GM18858 (cell line): ENCODE measurements at regions not wholly inside any gene's neighbourhood (a gene's known extent, or its start where the extent isn't known, plus 50 kb on each side); places are given as distances from the start of the nearest gene placed in this dataset.

Experiments used
- ATAC-seq: cut with Tn5 transposase; IDR thresholded peaks from one replicate; pipeline ENCODE4 v1.9.1; 2021; ENCODE audit not compliant: unreplicated experiment

- no peak for ATAC-seq
Observed at GRCh38 chrX:149992918-149993317, 54.6 kb upstream of the EOLA2 start.

DNA sequence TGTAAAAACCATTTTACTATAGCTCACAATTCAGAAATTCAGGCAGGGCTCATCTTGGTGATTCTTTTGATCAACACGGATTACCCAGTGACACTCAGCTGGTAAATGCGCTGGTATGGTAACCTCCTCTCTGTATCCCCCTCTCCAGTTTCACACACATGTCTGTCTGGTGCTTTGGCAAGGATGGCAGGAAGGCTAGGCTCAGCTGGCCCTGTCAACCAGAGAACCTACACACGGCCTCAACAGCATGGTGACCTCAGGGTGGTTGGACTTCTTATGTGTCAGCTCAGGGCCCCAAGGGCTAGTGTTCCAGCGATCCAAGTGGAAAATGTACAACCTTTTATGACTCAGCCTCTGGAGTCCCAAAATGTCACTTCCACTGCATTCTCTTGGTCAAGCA lies 55.7 kb upstream of the EOLA2 start:
- ATAC-seq = no peak

DNA sequence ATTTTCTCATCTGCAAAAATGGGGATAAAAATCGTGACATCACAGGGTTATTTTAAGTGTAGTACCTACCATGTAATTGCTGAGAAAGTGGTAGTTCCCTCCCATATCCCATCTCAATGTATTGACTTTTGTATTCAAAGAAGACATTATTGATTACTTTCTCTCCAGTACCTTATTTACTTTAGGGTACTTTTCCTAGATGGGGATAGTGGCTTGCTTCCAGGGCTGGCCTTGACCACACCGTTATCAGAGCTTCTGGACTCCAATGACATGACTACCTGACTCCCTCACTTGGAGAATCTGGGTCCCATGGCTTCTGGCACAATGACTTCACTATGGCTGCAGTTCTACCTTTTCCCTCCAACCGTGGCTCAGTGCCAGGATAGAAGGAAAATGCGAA lies 58.2 kb upstream of the EOLA2 start:
- ATAC-seq = no peak

DNA sequence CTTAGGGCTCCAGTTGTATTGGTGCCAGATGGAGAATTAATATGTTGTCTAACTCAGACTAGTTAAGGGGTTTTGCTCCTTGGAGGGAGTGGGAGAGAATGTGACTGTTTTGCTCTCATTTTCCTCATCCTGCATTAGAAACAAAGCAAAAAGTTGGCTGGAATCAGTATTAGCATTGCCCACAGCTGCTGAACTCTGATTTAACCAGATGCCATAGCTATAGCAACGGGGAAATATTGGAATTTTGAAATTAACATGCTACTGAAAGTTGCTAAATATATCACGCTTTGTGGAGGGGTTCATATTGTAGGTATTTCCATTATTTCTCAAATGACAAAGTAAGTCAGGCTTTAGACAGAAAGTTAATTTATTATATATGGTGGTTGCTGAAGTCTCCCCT lies 66.7 kb upstream of the EOLA2 start:
- no peak for ATAC-seq

- ATAC-seq = no peak
Observed at GRCh38 chrX:150007356-150007755, 69.1 kb upstream of the EOLA2 start.

- no peak for ATAC-seq
Observed at GRCh38 chrX:150012647-150013381, 74.5 kb upstream of the EOLA2 start.

- no peak for ATAC-seq
Observed at GRCh38 chrX:150014525-150014924, 76.2 kb upstream of the EOLA2 start.

DNA sequence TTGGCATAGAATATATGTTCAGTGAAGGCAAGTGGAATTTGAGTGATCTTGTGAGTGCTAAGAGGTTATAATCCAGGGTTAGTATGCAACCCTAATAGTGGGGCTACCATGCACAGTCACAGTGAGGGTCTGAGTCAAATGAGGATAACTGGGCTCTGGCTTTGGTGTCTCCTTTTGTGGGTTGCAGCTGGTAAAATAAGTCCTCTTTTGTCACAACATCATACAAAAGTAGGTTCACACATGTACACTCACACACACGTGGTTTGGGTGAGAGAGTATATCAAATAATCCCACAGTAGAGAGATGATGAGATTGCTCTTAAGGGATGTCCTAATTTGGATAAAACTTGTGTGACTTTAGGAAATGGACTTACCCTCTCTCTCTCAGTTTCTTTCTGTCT lies 79.6 kb upstream of the EOLA2 start:
- ATAC-seq = no peak

DNA sequence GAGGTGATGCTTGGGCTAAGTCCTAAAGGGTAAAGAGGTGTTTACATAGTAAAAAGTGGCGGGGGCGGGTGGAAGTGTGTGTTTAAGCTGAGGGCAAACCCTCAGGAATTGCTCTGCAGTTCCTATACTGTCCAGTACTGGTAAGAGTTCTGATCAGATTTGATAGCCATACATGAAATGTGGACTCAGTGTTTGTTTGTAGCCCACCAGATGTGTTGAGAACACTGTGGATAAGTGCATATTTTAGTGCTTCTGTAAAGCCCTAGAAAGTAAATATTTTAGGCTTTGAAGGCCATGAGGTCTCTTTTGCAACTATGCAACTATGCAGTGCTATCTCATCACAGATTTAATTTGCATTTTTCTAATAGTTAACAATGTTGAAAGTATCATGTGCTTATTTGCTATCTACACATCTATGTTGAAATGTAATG lies 80.7 kb upstream of the EOLA2 start:
- ATAC-seq = no peak

DNA sequence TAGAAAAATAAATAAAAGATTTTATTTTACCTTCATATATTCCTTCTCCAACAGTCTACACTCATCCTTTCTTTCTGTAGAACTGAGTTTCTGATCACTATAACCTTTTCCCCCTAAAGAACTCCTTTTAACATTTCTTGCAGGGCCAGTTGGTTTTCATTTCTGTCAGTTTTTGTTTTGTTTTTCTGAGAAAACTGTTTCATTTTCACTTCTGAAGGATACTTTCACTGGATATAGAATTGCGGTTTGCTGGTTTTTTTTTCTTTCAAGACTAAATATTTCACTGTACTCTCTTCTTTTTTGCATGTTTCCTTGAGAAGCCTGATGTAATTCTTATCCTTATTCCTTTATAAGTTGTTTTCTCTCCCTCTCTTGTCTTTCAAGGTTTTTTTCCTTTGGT lies 90.4 kb upstream of the EOLA2 start:
- peak; percentile 71 for ATAC-seq

DNA sequence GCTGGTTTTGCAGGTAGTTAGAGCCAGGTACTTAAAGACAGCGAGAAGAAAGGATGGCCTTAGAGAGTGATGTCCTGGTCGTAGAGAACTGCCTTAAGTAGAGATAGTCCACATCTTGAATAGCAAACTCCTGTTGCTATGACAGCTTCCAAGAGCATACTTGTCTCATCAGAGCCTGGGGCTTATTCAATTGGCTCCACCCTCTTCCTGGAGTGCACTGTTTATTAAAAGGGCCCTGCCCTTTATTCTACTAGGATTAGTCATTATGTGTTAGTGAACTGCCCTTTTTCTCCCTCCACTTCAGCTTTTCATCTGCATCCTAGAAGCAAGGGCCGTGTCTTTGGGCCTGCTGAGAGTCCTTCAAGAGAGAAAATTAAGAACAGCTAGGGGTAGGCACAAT lies 94.5 kb upstream of the EOLA2 start:
- ATAC-seq = no peak

GRCh38 chrX:150034788-150035187 lies 96.5 kb upstream of the EOLA2 start:
- ATAC-seq = no peak

GRCh38 chrX:150035531-150035930 lies 97.2 kb upstream of the EOLA2 start:
- no peak for ATAC-seq

- no peak for ATAC-seq
Observed at GRCh38 chrX:150036181-150036580, 97.9 kb upstream of the EOLA2 start.

GRCh38 chrX:150036641-150037040 lies 98.3 kb upstream of the EOLA2 start:
- ATAC-seq = no peak

DNA sequence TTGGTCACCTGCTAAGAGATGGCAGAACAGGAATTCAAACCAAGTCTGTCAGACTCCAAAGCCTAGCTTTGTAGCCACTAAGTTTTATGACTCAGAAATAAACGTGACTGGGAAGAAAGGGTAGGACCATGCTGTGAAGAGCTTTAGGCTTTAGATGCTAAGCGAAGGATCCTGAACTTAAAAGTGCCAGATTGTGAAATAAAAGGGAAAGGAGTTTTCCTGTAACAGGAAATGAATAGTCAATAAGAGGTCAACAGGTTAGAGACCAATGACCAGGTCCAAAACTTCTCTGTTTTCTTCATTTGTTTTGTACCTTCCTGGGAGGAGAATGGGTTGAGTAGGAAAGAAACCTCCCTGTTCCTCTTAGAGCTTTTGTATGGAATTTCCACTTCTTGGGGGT lies 98.8 kb upstream of the EOLA2 start:
- no peak for ATAC-seq

DNA sequence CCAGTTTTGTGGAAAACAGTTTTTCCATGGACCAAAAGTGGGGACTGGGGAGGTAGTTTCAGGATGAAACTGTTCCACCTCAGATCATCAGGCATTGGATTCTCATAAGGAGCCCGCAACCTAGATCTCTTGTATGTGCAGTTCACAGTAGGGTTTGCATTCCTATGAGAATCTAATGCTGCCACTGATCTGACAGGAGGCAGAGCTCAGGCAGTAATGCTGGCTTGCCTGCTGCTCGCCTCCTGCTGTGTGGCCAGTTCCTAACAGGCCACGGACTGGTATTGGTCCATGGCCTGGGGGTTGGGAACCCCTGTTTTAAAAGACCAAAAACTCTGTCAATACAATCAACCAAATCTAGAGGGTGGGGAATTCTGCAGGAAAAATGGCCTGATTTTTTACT lies 100.0 kb upstream of the EOLA2 start:
- ATAC-seq = no peak

DNA sequence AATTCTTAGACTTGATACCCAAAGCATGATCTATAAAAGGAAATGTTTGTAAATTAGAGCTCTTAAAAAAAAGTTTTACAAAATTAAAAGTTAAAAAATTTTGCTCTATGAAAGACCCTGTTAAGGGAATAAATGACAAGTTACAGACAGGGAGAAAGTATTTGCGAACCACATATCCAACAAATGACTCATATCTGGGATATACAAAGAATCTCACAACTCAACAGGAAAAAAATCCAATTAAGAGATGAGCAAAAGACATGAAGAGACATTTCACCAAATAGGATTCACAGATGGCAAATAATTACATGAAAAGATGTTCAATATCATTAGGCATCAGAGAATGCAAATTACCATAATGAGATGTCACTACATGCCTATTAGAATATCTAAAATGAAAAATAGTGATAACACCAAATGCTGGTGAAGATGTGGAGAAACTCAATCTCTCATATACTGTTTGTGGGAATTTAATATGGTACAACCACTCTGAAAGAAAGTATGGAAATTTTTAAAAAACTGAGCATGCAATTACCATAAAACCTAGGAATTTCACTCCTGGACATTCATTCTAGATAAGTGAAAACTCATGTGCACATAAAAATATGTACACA lies 100.8 kb upstream of the EOLA2 start:
- no peak for ATAC-seq

GRCh38 chrX:150041208-150041607 lies 102.9 kb upstream of the EOLA2 start:
- no peak for ATAC-seq

DNA sequence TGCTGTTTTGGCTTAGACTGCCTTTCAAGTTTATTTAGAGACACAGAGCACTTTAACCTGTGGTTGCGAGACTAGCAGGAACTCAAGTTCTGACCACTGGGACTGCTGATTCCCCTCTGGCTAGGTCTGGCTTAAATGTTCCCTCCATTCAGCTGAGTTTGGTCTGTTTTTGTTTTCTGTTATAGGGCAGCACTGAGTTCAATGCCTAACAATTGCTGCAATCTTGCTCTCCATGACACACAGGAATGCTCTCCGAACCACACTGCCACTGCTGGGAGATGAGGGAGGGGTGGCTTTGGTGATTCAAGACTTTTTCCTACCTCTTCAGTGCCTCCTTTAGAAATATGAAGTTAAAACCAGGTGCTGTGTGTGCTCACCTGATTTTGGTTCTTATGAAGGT lies 106.3 kb upstream of the EOLA2 start:
- no peak for ATAC-seq

DNA sequence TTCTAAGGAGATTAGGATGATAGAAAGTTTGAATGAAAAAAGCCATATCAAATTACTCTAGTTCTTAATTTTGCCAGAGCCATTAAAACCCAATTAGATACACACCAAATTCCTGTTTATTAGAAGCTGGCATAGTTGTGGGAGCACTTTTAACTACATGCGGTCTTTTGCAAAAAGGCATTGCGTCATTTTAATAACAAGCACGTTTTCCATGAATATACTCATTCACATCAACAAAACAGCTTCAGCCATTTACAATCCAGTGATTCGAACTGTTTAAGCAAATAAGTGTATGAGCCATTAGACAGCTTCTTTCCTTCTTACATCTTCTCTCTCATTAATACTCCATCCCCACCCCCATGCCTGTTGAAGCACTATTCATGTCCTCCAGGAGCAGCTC lies 109.5 kb upstream of the EOLA2 start:
- ATAC-seq = no peak

DNA sequence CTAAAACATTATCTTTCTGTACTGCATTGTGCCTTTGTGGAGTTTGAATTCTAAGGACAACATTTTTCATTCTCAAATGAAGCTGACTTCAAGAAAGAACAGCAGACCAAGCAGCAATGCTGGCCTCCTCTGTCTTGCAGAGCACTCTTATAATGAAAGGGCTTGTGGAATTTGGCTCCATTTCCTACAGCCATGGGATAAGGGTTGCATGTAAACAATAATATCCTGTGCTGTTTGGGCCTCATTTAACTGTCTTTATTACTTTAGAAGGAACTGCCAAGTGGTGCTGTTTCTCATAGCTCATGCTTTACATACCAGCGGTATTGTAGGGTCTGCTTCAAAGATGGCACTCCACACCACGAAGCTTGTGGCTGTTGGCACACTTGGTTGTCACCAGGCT lies 111.4 kb upstream of the EOLA2 start:
- ATAC-seq = no peak

DNA sequence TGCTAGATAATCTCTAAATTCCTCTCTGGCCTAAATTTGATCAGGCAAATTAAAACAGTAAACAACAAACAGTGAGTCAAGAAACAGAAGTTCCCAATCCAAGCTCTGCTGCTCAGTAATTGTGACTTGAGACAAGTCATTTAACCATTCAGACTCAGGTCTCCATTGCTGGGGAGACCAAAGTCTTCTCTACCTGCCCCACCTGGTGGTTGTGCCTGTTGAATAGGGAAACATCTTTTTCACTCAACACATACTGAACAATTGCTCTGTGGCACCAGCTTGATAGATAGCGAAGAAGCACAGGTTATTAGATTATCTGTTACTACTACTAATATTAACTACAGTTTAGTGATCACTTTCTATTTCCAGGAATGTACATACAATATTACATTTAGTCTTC lies 112.1 kb upstream of the EOLA2 start:
- ATAC-seq = no peak
